ENCODE measurements at regions not wholly inside any gene's neighbourhood (a gene's known extent, or its start where the extent isn't known, plus 50 kb on each side); places are given as distances from the start of the nearest gene placed in this dataset.
"Not testable (repeated sequence)": the region's sequence is repeated elsewhere in the genome, so short reads cannot be mapped to it uniquely, and the experiment has no call there.

DNA sequence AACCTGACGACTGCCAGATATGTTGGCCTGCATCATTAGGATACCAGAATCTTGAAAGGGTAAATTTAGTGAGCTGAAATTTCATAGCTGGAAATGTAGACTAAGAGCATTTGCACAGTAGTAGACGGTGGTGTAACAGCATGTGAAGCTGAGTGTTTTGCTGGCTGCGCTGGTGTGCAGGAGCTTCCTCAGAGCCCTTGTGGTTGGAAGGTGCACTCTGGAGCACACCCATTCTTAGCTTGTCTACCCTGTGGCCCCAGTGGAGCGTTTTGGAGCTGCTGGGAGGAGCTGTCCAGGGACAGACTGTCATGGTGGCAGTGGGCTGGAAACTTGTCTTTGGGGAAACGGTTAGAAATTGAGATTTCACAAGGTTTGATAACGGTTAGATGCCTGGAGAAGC, 82.8 kb downstream of the NPIPB11 start:
- TF ChIP-seq POLR2AphosphoS5 (IDR thresholded peaks at IDR 0.05; ENCODE audit: low read depth, low read length); POLR2A (IDR thresholded peaks at IDR 0.05; ENCODE audit: low read depth, low read length); TAF1 (IDR thresholded peaks at IDR 0.05; ENCODE audit: low read depth, low read length); POU2F2 (IDR thresholded peaks at IDR 0.05; ENCODE audit: low read depth, low read length); PAX5 (IDR thresholded peaks at IDR 0.05; ENCODE audit: insufficient read depth, low read length, severe bottlenecking): not testable (repeated sequence)

All from GM12891 (cell line).